Stomach (tissue), 4 donors: ENCODE measurements at regions not wholly inside any gene's neighbourhood (a gene's known extent, or its start where the extent isn't known, plus 50 kb on each side); places are given as distances from the start of the nearest gene placed in this dataset.

Experiments
- CTCF ChIP-seq, 7 experiments: fragments of 450-650 bp in 4 of 7; fragments of 200-600 bp in 3 of 7; sonication (generic) in 3 of 7; IDR thresholded peaks; one replicate each; pipeline ENCODE4 v1.5.1; 2016 to 2019; ENCODE audit warnings: antibody characterized with exemption in 7 of 7, control low read depth in 2 of 7, mild to moderate bottlenecking in 1 of 7
- POLR2A ChIP-seq, 4 donors: fragments of 450-650 bp; IDR thresholded peaks; one replicate each; pipeline ENCODE4 v1.6.1; 2016; ENCODE audit warnings: antibody characterized with exemption in 4 of 4, control low read depth in 2 of 4, mild to moderate bottlenecking in 1 of 4, moderate library complexity in 1 of 4

DNA sequence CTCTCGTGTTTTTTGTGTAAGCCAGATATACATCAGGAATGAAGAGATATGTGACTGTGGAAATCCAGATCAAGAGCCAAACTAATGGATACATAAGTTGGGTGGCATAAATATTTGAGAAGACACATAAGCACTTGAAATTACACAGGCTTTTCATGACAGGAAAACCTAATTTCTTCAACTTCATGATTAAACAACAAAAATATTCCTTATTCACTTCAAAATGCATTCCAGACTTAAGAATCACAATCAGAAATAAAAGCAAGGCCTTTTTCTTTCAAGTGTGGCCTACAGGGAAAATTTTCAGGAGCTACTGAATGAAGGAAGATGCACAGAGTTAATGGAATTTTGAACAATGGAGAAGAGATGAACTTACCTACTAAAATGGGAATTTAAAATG, 515.6 kb downstream of the FOXG1 start:
- TF ChIP-seq CTCF (IDR thresholded peaks at IDR 0.05) (no peak), POLR2A (IDR thresholded peaks at IDR 0.05) (no peak)
